NCI-H1092 (cell line): ENCODE measurements at regions not wholly inside any gene's neighbourhood (a gene's known extent, or its start where the extent isn't known, plus 50 kb on each side); places are given as distances from the start of the nearest gene placed in this dataset.

ENCODE experiments used
- DNase-seq: peaks from one replicate; lab custom pipeline; 2025; lab: John Stamatoyannopoulos, UW

- no peak for DNase-seq
Measured at GRCh38 chr5:167786871-167787578, 504.4 kb upstream of the WWC1 start.

GRCh38 chr5:167790045-167790444 is 501.4 kb upstream of the WWC1 start:
- DNase-seq: no peak

GRCh38 chr5:167790462-167791260 is 500.8 kb upstream of the WWC1 start:
- no peak for DNase-seq

- DNase-seq: no peak
Measured at GRCh38 chr5:167792514-167792913, 498.9 kb upstream of the WWC1 start.

GRCh38 chr5:167793700-167794099 is 497.7 kb upstream of the WWC1 start:
- no peak for DNase-seq

GRCh38 chr5:167794121-167794520 is 497.3 kb upstream of the WWC1 start:
- no peak for DNase-seq

GRCh38 chr5:167796672-167797071 is 494.8 kb upstream of the WWC1 start:
- no peak for DNase-seq

GRCh38 chr5:167797933-167798332 is 493.5 kb upstream of the WWC1 start:
- DNase-seq: no peak

- DNase-seq: no peak
Measured at GRCh38 chr5:167798448-167798847, 493.0 kb upstream of the WWC1 start.

GRCh38 chr5:167800427-167800826 is 491.0 kb upstream of the WWC1 start:
- DNase-seq: no peak

- DNase-seq: no peak
Measured at GRCh38 chr5:167801999-167802398, 489.4 kb upstream of the WWC1 start.

GRCh38 chr5:167802755-167803431 is 488.6 kb upstream of the WWC1 start:
- no peak for DNase-seq

- DNase-seq: no peak
Measured at GRCh38 chr5:167804512-167805220, 486.8 kb upstream of the WWC1 start.

- no peak for DNase-seq
Measured at GRCh38 chr5:167810573-167810972, 480.9 kb upstream of the WWC1 start.

- DNase-seq: no peak
Measured at GRCh38 chr5:167812871-167813270, 478.6 kb upstream of the WWC1 start.

GRCh38 chr5:167813389-167813788 is 478.1 kb upstream of the WWC1 start:
- no peak for DNase-seq

GRCh38 chr5:167814040-167814439 is 477.4 kb upstream of the WWC1 start:
- DNase-seq: no peak

- DNase-seq: no peak
Measured at GRCh38 chr5:167814828-167815227, 476.6 kb upstream of the WWC1 start.

- DNase-seq: no peak
Measured at GRCh38 chr5:167816354-167816753, 475.1 kb upstream of the WWC1 start.

GRCh38 chr5:167816864-167817263 is 474.6 kb upstream of the WWC1 start:
- no peak for DNase-seq

- DNase-seq: no peak
Measured at GRCh38 chr5:167819406-167819805, 472.0 kb upstream of the WWC1 start.
